AG20443 (cell line): ENCODE measurements at regions not wholly inside any gene's neighbourhood (a gene's known extent, or its start where the extent isn't known, plus 50 kb on each side); places are given as distances from the start of the nearest gene placed in this dataset.
A peak's percentile ranks its signal among the peaks of the same experiment; 100 is the strongest.

Experiments used
- DNase-seq: peaks from one replicate; pipeline ENCODE4 v3.0.0; 2012; ENCODE audit warnings: low spot score, mixed read lengths

- no peak for DNase-seq
Observed at GRCh38 chr18:76255070-76255683, 239.9 kb downstream of the ZNF516 start.

DNA sequence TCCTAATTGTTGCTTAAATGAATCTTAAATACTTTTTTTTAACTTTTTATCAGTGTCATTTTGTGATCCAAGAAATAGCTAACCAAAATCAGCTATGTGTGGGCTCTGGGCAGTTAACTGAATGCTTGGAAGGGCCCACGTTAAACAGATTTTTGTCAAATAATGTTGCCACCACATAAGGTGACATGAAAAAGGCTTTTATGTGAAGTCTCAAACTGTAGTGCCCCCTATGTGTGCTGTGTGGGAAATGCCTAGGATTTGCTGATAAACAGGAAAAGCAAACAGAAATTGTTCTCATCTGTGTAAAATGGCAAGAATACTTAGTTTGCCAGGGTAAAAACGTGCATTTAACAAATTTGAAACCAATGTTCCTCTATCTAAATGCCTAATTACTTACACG, 242.2 kb downstream of the ZNF516 start:
- DNase-seq: no peak

DNA sequence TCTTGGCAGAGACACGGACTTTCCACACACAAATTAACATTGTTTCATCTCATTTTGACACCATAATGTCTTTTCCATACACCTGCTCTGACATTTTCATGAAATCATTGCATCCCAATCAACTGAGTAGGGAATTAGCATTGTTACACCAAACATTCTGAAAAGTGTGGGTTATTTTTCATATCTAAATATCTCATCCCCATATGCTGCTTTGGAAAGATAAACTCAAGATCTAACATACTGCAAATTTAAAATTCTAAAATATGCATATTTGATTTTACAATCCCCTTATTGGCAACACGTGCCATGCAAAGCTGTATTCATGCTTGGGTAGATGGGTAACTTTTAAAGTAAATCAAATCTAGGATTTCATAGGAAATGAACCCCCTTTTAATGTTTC, 242.9 kb downstream of the ZNF516 start:
- no peak for DNase-seq

GRCh38 chr18:76251691-76252090, 243.4 kb downstream of the ZNF516 start:
- DNase-seq: no peak

GRCh38 chr18:76246590-76246989, 248.5 kb downstream of the ZNF516 start:
- DNase-seq: no peak

DNA sequence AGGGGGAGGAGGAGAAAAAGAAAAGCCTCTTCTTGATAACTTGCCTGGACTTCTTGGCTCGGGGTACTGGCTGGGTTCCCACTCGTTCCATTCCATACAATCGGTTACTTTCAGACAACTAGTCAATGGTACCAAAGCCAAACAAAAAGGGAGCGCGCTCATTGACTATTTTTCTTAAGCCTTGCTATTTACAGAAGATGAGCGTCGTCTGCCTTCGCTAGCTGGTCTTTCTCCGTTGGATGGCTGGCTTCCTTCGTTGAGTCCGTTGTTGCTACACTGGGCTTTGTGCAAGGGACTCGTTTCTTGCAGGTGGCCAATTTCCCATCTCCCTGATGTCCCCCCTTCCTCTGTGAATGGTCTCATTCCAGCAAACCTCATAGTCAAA, 260.4 kb downstream of the ZNF516 start:
- no peak for DNase-seq

DNA sequence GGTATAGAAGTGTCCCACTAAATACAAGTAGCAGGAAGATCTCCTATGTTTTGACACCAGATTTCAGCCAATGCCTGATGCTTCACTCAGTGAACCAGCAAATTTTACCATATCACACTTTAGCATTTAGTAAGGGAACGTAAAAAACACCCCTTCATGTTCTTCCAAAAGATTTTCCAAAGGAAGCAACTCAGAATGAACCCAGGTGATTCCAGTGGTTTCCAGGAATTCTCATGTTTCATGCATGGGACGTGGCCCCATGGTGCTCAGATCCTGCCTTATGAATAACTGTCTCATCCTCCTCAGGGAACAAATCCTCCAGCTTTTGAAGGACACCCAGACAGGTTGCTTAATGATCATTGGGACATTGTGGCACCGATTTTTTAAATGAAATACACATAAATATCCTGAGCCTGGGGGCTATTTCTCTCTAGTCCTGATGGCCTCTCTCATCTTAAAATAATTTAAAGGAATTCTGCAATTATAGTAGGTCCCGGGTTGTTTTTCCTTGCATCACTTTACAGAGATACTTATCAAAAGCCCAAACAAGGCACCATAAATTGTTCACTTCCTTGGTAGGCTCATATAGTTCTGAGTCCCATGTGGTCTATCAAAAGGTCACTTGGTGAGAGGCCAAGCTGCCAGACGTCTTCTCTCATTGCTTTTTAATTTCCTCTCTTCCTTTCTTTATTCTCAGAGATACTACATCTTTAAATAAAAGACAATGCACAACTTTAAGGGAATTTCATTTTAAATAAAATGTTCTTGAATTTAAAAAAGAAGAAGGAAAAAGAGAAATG, 261.0 kb downstream of the ZNF516 start:
- no peak for DNase-seq

GRCh38 chr18:76233406-76233805, 261.6 kb downstream of the ZNF516 start:
- DNase-seq: no peak

- DNase-seq: no peak
Observed at GRCh38 chr18:76232779-76233178, 262.3 kb downstream of the ZNF516 start.

GRCh38 chr18:76232010-76232409, 263.0 kb downstream of the ZNF516 start:
- DNase-seq: no peak

- DNase-seq: no peak
Observed at GRCh38 chr18:76231402-76231801, 263.6 kb downstream of the ZNF516 start.

GRCh38 chr18:76230791-76231190, 264.3 kb downstream of the ZNF516 start:
- no peak for DNase-seq

DNA sequence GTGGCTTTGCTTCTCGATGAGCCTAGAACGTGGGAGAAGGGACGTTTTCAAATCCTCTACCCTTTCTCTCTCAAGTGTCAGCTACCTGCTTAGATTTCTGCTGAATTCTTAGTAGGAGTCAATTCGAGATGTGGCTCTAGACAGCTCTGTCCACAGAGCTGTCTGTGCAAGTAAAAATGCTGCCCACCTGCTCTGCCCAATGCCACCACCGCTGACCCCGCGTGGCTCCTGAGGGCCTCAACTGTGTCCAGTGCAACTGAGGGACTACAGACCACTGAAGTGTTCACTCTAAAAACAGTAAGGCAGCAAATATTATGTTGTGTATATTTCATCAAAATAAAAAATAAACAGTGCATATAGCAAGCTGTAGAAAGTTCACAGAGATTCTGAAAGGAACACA, 266.3 kb downstream of the ZNF516 start:
- no peak for DNase-seq

DNA sequence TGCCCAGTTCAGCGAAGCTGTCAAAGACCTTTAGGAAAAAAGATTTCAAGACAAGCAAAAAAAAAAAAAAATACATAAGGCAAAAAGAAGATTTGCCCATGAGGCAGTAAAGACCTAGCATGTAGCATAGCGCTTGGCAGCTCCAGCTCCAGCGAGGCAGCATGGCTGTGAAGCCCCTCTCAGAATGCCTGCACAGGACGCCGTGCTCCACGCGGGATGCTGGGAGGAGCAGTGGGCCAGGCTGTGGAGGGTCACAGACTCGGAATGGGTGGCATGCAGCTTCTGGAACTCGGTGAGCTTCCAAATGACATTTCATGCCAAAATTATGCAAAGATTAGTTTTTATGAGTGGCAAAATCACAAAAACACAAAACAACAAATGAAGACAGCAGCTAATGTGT, 267.3 kb downstream of the ZNF516 start:
- DNase-seq: no peak

GRCh38 chr18:76223403-76223802, 271.6 kb downstream of the ZNF516 start:
- DNase-seq: no peak

DNA sequence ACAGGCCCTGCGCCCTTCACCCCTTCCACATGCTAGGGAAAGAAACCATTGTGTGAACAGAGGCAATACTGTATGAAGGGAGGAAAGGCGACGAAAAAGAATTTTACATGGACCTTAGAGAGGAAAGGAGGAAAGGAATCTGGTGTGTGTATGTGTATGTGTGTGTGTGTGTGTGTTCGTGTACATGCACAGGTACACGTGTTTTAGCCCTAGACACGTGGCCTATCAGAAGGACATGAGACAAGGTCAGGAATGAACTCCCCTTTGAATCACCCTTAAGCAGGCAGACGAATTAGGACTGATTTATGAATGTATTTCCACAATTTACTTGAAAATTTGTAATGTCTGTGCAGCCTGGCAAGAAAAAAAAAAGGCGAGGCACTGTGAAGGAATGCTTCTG, 276.0 kb downstream of the ZNF516 start:
- no peak for DNase-seq

GRCh38 chr18:76216096-76216495, 278.9 kb downstream of the ZNF516 start:
- DNase-seq: no peak

DNA sequence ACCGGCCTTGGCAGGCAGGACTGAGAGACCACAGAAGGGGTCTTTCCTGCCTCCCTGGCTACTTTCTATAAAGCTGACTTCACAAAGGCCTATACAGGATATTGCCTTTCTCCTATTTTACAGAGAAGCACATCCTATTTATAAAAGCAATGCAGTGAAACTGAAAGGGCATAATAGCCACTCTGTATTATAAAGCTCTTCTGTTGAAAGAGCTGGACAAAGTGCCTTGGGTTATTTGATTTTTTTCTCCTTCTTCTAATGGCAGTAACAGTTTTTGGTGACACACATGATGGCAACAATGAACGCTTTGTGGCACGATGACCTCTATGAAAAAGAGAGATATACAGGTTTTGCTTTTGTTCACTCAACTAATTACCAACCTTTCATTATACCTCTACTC, 281.1 kb downstream of the ZNF516 start:
- DNase-seq: no peak

DNA sequence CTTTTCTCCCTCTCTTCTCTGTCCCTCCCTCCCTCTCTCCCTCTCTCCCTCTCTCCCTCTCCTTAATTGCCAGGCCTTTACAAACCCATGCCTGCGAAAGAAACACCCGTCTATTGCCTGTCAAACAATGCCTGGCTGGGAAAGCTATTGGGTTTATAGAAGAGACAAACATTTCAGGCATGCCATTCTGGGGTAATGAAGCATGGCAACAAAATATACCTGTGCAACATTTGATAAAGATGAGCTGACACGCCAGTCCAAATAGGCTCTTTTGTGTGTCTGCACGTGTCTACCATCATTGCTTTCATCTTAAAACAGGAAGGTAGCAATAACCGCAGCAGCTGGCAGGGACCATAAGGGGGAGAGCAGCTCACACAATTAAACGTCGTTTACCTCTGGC, 282.1 kb downstream of the ZNF516 start:
- no peak for DNase-seq

- peak; percentile 82 for DNase-seq
Observed at GRCh38 chr18:76209597-76209996, 285.4 kb downstream of the ZNF516 start.

DNA sequence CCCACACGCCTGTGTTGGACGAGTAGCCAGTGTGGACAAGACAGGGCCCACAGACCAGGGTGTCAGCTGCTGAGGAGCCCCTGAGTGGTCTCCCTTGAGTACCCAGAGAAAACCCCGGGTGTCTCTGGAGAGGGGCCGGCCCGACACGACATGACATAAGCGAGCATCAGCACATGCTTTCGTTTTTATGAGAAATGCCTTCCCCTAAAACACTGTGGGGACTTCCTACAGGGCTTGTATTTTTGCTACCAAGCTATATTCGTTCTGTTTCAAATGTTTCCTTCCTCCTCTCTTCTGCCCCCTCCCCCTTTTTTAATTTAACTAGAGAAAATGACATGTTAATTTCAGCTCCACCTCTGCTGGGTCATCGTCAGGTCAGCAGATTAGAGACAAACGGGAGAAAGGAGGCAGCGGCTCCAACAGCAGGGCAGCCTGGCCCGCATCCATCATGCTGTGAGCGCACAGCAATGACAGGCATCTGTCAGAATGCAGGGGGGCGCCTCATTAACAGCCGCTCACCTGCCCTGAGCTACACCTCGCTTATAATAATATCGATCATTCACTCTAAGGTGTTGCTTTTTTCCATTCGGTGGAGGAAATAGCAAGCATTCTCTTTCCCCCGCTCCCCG, 286.2 kb downstream of the ZNF516 start:
- peak; percentile 34 for DNase-seq

DNA sequence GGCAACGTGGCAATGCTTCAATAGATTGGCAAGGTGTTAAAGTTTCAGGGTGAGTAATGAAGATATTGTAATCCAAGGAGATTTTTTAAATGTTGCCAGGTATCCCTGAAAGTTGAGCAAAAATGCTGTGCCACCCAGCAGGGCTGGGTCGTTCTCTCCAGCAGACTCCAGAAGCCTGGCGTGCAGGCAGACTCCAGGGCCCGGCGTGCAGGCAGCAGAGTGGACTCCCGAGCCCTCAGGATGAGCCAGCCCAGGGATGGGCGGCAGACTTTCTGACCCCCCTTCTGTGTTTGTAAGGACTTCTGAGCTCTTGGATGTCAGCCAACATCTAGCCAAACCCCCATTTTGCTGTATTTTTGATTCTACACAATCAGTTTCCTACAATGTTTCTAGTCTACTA, 289.1 kb downstream of the ZNF516 start:
- DNase-seq: no peak

GRCh38 chr18:76203552-76203951, 291.5 kb downstream of the ZNF516 start:
- DNase-seq: no peak
